ENCODE measurements at regions not wholly inside any gene's neighbourhood (a gene's known extent, or its start where the extent isn't known, plus 50 kb on each side); places are given as distances from the start of the nearest gene placed in this dataset.
"Not testable (repeated sequence)": the region's sequence is repeated elsewhere in the genome, so short reads cannot be mapped to it uniquely, and the experiment has no call there.

DNA sequence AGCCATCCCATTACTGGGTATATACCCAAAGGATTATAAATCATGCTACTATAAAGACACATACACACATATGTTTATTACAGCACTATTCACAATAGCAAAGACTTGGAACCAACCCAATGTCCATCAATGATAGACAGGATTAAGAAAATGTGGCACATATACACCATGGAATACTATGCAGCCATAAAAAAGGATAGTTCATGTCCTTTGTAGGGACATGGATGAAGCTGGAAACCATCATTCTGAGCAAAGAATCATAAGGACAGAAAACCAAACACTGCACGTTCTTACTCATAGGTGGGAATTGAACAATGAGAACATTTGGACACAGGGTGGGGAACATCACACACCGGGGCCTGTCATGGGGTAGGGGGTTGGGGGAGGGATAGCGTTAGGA, 60.3 kb upstream of the NMU start:
- POLR2A ChIA-PET, CTCF ChIA-PET: not testable (repeated sequence)

DNA sequence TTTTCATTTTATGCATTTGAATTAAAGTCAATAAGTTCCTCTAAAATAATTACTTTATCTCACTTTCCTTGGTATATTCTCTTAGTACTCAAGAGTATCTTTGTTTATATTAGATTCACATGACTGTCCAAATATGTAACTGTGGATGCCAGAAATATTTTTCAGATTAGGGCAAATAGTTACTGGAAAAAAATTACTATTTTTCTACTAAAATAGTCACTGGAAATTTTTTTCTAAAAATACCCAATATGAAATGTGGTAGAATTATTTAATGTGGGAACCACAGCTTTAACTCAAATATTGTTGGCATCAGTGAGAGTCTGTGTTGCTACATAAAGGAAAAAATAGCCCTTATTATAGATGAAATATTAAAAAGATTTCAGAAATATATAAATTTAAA, 70.4 kb upstream of the NMU start:
- CTCF ChIA-PET: no interaction called here
- POLR2A ChIA-PET: no interaction called here

DNA sequence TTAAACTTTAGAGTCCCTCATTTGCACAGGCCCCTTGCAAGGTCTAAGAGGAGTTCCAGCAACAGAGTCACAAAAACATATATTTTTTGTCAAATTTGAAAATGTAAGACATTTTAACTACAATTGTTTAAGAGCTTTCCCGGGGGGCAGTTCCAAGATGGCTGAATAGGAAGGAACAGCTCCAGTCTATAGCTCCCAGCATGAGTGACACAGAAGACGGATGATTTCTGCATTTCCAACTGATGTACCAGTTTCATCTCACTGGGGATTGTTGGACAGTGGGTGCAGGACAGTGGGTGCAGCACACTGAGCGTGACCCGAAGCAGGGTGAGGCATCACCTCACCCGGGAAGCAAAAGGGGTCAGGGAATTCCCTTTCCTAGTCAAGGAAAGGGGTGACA, 71.4 kb upstream of the NMU start:
- ChIA-PET CTCF (no interaction called here), POLR2A (no interaction called here)

DNA sequence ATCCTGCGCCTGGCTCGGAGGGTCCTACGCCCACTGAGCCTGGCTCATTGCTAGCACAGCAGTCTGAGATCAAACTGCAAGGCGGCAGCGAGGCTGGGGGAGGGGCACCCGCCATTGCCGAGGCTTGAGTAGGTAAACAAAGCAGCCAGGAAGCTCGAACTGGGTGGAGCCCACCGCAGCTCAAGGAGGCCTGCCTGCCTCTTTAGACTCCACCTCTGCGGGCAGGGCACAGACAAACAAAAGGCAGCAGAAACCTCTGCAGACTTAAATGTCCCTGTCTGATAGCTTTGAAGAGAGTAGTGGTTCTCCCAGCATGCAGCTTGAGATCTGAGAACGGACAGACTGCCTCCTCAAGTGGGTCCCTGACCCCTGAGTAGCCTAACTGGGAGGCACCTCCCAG, 71.9 kb upstream of the NMU start:
- CTCF ChIA-PET, POLR2A ChIA-PET: not testable (repeated sequence)

DNA sequence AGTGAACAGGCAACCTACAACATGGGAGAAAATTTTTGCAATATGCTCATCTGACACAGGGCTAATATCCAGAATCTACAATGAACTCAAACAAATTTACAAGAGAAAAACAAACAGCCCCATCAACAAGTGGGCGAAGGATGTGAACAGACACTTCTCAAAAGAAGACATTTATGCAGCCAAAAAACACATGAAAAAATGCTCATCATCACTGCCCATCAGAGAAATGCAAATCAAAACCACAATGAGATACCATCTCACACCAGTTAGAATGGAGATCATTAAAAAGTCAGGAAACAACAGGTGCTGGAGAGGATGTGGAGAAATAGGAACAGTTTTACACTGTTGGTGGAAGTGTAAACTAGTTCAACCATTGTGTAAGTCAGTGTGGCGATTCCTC, 76.7 kb upstream of the NMU start:
- POLR2A ChIA-PET, CTCF ChIA-PET: not testable (repeated sequence)

DNA sequence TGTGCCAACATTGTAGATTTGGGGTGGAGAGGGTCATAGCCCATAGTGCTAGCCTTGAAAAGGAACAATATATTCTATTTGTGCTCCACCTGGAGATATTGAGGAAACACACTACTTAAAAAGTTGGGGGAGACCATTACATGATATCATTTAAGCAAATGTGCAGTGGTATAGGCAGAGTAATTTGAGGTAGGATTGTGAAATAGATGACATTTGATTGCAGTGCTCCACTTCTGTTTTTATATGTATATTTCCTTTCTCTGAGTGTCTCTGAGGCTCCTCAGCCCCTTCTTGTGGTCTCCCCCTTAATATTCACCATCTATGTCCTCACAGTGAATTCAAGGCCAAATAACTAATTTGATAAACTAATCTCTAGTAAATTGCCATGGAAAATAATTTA, 85.6 kb upstream of the NMU start:
- CTCF ChIA-PET: no interaction called here
- POLR2A ChIA-PET: no interaction called here

DNA sequence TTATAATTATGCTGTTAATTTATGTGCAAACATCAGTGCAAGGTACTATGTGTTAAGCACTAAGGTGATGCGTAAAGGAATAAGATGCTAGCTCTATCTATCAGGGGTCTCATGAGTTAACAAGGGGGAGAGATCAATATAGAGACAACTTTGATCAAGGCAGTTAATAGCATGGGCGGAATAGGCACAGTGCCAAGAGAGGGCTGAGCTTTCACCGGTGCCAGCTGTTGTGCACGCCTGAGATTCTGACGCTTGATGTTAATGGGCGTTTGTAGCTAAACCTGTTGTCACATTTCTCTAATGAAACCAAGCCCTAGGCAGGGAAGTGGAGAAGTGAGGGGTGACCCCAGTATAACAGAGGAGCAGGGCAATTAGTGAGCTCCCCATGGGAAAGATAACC, 86.0 kb upstream of the NMU start:
- CTCF ChIA-PET: no interaction called here
- POLR2A ChIA-PET: no interaction called here

DNA sequence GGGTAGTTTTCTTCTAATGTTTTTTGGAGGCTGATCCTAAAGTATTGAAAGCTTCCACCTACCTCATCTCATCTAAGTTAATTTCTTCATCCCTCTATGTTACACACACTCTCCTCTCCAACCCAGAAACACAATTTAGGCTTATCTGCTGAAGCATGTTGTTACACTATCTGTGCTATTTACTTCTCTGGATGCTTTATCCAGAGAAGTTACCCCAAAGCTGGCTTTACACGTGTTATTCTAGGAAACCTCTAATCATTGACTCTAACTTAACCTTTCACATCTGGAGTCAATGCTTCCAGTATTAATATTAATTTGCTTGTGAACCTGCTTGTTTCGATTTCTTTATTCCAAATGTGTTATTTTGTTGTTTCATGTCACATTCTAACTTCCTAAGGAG, 87.3 kb upstream of the NMU start:
- ChIA-PET CTCF (no interaction called here), POLR2A (no interaction called here)

DNA sequence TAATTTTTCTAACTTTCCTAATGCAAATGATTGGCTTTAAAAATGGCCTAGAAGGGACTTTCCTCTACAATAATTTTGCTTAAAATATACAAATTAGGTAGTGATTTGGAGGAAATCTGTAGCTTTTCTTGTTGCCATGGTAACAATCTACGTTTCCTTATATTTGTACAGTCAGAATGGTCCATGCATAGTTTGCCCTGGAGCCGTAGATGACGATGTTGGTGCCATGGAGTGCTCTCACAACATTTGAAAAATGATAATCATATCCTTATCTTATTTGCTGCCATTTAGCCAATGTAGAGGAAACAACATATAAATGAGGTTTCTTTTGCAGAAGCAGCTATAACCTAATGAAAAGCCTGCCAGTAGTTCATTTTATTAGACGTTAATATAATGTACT, 89.0 kb upstream of the NMU start:
- POLR2A ChIA-PET: no interaction called here
- CTCF ChIA-PET: no interaction called here

DNA sequence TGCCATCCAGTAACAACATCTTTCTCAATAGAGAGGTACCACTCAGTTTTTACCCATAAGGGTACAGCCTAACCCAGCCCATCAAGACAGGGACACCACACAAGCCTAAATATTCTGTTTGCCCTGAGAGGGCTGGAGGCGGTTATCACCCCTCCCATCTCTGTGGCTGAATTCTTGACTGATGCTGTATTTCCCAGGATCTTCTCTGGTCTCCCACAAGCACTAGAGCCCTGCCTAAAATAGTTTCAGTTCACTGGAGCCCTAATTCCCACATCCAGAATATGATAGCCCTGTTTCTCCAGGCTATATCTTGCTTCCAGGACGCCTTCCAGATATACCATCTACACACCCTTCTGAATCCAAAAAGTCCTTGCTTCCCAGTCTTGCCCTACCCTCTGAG, 91.6 kb upstream of the NMU start:
- ChIA-PET CTCF (no interaction called here), POLR2A (interaction anchor here (0.6 kb wide), 1 partner anchor 29 kb away, joined by 4 read pairs; no protein-coding TSS in a partner anchor)

DNA sequence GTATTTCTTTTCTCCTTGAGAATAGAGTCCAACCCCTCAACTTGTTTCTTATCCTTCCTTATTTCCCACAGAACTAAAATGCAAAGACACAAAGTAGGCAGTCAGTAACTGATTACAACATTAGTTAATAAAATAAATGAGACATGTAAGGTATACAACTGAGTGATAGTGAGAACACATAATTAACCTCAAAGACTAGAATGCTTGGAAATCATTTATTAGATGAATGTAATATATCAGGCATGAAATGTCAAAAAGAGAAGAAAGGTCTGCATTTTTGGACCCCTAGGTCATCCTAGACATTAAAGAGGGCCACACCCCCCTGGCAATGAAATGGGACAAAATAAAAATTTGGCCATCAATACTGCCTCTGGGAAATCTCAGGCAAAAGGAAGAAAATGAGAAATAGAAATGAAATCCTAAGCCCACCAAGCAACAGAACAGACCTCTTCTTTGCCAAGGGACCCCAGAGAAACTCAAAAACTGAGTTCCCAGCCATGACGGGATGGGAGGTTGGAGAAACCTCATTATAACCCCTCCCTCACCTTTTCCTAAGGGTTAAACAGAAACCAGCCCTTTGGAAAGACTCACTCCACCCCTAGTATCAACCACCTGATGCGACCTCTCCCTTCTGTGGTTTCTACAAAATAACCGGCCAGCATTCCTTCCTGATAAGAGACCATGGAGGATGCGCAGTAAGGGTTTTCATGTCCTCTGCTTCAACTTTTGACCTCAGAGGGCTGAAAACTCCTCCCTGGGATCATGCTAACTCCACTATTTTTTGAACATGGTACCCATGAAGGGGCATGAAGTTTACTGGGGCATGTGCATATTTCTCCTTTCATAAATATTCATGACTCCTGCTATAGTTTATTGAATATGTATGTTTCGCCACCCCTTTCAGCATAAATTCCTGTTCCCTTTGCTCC, 90.0 kb upstream of the EXOC1L start:
- ChIA-PET CTCF (no interaction called here), POLR2A (no interaction called here)

DNA sequence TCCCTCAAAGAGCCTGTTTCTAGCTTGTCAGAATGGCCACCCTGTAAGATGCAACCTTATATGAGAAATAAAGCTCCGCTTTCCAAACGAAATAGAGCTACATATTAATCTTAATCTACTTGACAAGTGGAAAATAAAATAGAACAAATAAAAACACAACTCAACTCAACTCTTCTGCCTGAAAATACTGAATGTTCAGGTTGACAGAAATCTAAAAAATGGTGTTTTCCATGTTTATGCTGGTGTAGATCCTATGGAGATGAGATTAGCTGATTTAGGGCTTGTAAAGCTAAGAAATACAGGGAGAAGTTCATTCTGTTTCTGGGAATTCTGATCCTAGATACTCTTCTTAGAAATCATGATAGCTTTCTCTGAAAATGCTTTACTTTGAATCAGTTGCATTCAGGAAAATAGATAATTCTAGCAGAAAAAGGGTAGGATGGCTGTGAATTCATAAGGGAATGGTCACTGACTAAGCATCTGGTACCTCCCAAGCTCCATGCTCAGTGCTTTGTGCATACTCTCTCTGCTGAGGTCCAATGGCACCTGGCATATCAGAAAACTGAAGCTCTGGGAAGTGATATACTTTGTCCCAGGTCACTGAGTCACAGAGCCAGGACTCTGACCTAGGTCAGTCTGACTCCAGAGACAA, 89.2 kb upstream of the EXOC1L start:
- POLR2A ChIA-PET: no interaction called here
- CTCF ChIA-PET: no interaction called here

DNA sequence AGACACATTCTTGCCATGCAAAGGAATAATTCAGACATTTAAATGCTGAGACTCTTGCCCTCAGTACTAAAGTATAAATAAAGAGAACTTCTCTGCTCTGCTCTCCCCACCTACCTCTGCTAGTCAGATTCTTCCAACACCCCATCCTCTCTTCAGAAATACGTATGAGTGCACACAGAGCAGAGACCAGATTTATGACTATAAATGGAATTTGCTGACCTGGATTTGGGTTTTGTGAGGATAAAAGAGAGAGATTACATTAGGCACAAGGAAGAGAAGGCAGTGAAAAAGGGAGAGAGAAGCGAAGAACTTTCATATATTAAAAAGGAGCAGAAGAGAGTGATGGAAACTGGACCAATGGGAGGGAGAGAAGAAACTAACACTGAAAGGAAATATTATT, 87.6 kb upstream of the EXOC1L start:
- POLR2A ChIA-PET: no interaction called here

DNA sequence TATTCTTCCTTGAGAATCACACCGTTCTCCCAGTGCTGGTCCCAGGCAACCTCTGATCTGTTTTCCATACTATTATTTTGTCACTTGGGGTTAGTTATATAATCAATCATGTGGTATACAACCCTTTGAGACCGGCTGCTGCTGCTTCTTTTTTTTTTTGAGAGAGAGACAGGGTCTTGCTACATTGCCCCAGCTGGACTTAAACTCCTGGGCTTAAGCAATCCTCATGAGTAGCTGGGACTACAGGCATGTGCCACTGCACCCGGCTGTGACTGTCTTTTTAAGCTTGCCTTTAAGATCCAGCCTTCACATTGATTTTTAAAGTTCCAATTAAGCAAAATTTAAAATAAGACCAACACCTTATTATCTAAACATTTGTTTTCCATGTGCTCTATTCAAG, 86.7 kb upstream of the EXOC1L start:
- ChIA-PET POLR2A (no interaction called here), CTCF (no interaction called here)

More for the DNA sequence above, 87.6 kb upstream of the EXOC1L start:
- CTCF ChIA-PET: no interaction called here

DNA sequence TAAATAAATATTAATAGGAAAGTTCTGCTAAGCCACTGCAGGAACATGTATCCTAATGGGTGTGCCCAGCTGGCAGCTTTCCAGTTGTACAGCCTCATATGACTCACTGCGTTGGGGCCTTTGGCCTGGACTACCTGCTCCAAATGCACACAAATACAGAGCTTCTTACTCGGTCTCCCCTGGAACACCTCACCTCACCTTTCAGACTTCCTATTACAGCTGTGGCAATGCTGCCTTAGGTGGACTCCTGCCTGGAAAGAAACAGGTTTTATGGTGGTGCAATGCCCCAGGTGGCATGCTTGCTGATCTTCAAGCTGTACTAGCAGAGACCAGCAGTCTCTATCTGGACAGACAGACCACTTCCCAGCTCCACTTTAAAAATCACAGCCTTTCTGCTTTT, 85.7 kb upstream of the EXOC1L start:
- CTCF ChIA-PET: no interaction called here
- POLR2A ChIA-PET: no interaction called here

DNA sequence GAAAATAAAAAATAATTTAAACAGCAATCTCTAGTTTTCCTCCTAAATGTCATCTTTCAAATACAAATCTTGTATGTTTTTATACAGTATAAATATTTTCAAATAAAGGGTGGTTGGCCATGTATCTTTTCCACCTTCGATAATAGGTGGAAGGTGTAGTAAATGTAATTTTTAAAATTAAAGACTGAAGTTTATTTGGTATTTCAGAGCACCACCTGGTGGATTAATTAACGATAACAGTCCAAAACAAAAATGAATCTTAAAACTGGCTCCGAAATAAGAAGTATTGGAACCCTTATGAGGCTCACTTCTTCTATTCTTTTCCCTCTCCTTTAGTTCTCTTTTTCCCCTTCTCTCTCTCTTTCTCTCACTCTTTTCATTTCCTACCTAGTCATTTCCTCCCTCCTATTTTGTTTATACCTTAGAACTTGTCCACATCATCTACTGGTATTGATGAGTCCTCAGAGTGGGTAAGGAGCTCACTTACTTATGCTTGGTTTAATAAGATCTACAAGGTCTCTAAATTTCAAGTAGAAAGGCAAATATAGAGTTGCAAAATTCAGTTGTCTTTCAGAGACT, 82.9 kb upstream of the EXOC1L start:
- ChIA-PET CTCF (no interaction called here), POLR2A (no interaction called here)

DNA sequence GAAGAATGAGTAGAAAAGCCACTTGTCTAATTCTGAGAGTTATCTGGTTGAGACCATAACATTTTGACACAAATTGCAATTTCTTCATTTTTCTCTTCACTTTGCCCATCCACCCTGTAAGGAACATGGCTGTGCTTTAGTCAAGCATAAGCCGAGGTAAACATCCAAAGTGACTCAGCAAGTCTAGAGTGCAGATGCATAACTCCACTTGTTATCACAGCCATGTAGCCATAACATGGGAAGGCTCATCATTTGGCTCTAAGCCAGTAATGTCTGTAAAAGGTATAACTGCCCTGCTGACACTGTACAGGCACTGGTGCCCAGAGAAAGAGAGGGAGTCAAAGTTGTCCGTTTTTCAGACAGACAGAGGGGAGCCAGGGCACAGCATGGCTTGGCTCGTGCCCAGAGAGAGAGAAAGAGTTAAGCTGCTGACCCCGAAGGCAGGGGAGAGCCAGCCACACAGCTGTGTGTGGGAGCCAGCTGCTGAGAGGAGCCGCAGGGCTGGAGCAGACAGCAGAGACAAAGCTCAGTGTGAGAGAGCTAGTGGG, 76.9 kb upstream of the EXOC1L start:
- CTCF ChIA-PET: no interaction called here
- POLR2A ChIA-PET: no interaction called here

DNA sequence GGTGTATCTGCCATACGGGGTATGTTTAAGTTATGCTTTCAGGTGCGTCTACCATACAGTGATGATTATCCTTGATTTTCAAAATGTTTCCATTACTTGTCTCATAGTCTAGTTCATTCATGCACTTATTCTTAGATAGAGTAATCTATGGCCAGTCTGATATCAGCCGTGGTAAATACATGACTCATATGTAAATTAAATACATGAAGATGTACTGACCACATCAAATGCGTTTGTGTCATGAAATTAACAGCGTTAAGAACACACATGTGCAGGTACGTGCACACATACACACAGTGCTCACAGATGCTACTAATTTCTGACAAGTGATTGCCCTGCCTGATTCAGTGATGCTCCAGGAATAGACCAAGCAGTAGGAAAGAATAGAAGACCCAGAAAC, 75.2 kb upstream of the EXOC1L start:
- ChIA-PET POLR2A (no interaction called here), CTCF (no interaction called here)

DNA sequence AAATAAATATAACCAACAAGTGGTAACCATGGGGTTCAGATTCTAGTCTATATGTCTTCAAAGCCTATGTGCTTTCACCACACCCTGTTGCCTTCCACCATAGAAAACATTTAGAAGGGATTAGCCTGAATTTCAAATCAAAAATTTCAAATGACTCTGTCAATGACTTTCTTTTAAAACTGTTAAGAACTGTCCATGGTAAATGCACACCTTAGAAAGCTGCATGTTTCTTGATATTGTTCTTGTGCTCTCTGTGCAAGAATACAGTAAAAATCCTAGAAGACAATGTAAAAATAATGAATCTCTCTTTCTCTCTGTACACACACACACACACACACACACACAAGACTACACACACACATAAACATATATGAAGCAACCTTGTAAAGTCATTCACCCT, 74.6 kb upstream of the EXOC1L start:
- ChIA-PET POLR2A (no interaction called here), CTCF (no interaction called here)

DNA sequence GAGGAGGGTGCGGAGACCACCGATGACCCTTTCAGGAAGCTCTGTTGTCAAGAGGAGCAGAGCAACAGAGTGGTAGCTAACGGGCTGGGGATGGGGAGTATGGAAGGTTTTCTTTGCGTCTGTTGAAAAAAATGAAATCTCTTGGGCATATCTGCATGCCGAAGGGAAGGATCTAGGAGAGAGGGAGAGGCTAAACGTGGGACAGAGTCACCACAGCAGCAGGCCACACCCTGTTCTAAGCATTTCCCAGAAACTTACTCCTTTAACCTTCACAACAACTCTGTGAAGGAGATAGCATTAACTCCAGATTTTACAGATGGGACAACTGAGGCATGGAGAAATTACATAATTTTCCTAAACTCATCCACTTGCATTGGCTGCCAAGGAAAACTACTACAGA, 71.8 kb upstream of the EXOC1L start:
- CTCF ChIA-PET: no interaction called here
- POLR2A ChIA-PET: no interaction called here

DNA sequence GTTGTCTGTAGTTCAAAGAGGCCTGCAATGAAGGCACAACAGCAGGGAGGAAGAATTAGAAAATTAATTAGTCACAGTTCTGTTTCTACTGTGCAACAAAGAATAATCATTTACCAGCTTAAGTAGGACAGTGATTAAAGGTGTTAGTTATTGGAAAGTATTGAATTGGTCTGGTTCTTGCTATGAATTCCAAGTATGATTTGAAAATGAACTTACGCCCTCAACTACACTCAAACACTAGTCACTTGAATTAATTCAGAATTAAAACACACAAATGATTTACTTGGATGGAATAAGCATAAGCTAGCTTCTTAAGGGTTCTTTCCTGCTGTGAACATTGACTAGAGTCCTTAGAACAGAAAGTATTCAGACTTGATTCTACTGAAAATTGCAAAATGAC, 69.9 kb upstream of the EXOC1L start:
- CTCF ChIA-PET: no interaction called here

More for the DNA sequence above, 69.9 kb upstream of the EXOC1L start:
- POLR2A ChIA-PET: no interaction called here
